Right cardiac atrium (tissue), 5 donors: ENCODE measurements at regions not wholly inside any gene's neighbourhood (a gene's known extent, or its start where the extent isn't known, plus 50 kb on each side); places are given as distances from the start of the nearest gene placed in this dataset.

ENCODE experiments used
- ATAC-seq, 2 donors: fragments of 200-7000 bp; cut with Tn5 transposase; one replicate each; pipeline versions ENCODE4 v1.8.0 to v1.9.1; 2020; ENCODE audit warnings: moderate library complexity in 2 of 2, mild to moderate bottlenecking in 1 of 2
- DNase-seq, 3 donors: peaks; one replicate each; pipeline ENCODE4 v3.0.0-alpha.2; 2020
- H3K27ac ChIP-seq: one replicate; pipeline ENCODE4 v1.5.1; 2013; ENCODE audit warnings: mild to moderate bottlenecking, low read length, control low read depth, moderate library complexity
- H3K27me3 ChIP-seq: one replicate; pipeline ENCODE4 v1.6.1; 2013; ENCODE audit not compliant: control insufficient read depth, insufficient read depth
- H3K4me1 ChIP-seq: one replicate; pipeline ENCODE4 v1.6.1; 2013; ENCODE audit warnings: low read length; ENCODE audit not compliant: control insufficient read depth, insufficient read depth
- H3K4me3 ChIP-seq: one replicate; pipeline ENCODE4 v1.5.1; 2013; ENCODE audit warnings: low read length, control low read depth
- H3K9me3 ChIP-seq: one replicate; pipeline ENCODE4 v1.6.1; 2013; ENCODE audit warnings: low read length; ENCODE audit not compliant: control insufficient read depth
- WGBS: extraction: QIAGEN DNeasy Blood & Tissue Kit; methylation state at CpG from one replicate; pipeline ENCODE4 v1.1.7; 2013; 5-methylcytosine and 5-hydroxymethylcytosine counted together
- intact Hi-C, 4 donors: fragments of 100-400 bp; cut with DNase I; formaldehyde crosslinking; loops; one replicate each; pipeline versions ENCODE4 v1.11.0 to v1.14.0; 2022 to 2023
- donor health status: healthy with polysubstance abuse.
- donor health status: DM: no; HTN: yes; CAD: no.
- donor health status: DM: no; HTN: no; CAD: no.
- donor health status: DM: no; HTN: yes; CAD: no; lungs with severe emphysema.
- donor health status: DM: yes; HTN: yes; CAD: no.

DNA sequence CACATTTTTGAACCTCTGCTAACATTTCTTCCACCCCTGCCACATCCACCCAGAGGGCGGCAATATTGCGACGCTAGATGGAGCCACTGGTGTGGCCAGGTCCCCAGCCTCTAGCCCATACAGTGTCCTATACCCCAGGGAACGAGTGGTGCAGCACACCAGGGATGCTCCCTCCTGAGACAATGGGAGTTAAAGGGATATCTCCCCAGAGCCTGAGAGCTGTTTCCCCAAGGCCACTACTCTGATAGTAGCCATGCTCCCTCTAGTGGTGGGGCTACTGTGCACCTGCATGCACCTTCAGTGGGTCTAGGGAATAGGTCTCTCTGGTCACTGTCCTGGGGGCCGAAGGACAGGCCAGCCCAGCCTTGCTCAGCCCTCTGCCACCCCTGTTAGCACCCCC, 336.4 kb upstream of the FSHR start:
- intact Hi-C loops: no loop called here
- Histone ChIP-seq H3K27ac (no peak overlapping the region), H3K4me3 (no peak overlapping the region), H3K27me3 (no peaks in the 10 kb centered on the region), H3K4me1 (no peaks in the 10 kb centered on the region), H3K9me3 (no peaks in the 10 kb centered on the region)
- WGBS: 54% methylated on average over 5 of the region's 5 CpGs
- ATAC-seq (peak in 1 of 2 donors; percentile 13), DNase-seq (peak; percentile 12 to 40 (median 29))

GRCh38 chr2:49487139-49487538, 332.8 kb upstream of the FSHR start:
- Histone ChIP-seq H3K4me1 (no peaks in the 10 kb centered on the region), H3K9me3 (no peaks in the 10 kb centered on the region), H3K27me3 (no peaks in the 10 kb centered on the region), H3K27ac (no peak overlapping the region), H3K4me3 (no peak overlapping the region)
- no peak for DNase-seq
- 77% methylated on average over 1 of the region's 1 CpG for WGBS
- no peak for ATAC-seq
- intact Hi-C loops: no loop called here

DNA sequence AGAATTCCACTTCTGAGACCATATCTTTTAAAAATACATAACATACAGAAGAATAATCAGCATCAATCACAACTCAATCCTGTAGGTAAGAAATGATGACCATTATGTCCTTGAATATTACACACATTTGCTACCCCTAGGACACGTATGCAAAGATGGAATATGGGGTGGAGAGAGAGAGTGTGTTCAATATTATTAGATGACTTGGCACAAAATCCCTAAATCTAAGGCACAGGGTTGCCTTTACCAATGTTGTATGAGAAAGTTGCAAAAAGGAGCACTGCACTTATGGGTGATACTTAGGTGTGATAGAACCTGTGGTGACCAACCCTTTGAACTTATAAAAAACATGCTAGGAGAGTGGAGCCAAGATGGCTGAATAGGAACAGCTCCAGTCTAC, 326.2 kb upstream of the FSHR start:
- ATAC-seq: no peak

GRCh38 chr2:49465157-49465831, 311.0 kb upstream of the FSHR start:
- Histone ChIP-seq H3K27me3 (no peaks in the 10 kb centered on the region), H3K27ac (no peak overlapping the region), H3K4me1 (no peaks in the 10 kb centered on the region), H3K4me3 (no peak overlapping the region), H3K9me3 (no peaks in the 10 kb centered on the region)
- 92% methylated on average over 1 of the region's 1 CpG for WGBS
- intact Hi-C loops: no loop called here
- DNase-seq: no peak
- ATAC-seq: no peak

More for the DNA sequence above, 326.2 kb upstream of the FSHR start:
- no peak overlapping the region for H3K4me3 ChIP-seq
- no peaks in the 10 kb centered on the region for H3K27me3 ChIP-seq
- no peak for DNase-seq
- WGBS: 61% methylated on average over 1 of the region's 1 CpG
- intact Hi-C loops: no loop called here
- H3K27ac ChIP-seq: no peak overlapping the region
- no peaks in the 10 kb centered on the region for H3K9me3 ChIP-seq
- H3K4me1 ChIP-seq: no peaks in the 10 kb centered on the region

GRCh38 chr2:49459314-49459993, 305.1 kb upstream of the FSHR start:
- Histone ChIP-seq H3K27me3 (no peaks in the 10 kb centered on the region), H3K4me3 (no peak overlapping the region), H3K27ac (no peak overlapping the region), H3K9me3 (no peaks in the 10 kb centered on the region), H3K4me1 (no peaks in the 10 kb centered on the region)
- intact Hi-C loops: no loop called here
- 71% methylated on average over 3 of the region's 3 CpGs for WGBS
- DNase-seq (no peak), ATAC-seq (no peak)

DNA sequence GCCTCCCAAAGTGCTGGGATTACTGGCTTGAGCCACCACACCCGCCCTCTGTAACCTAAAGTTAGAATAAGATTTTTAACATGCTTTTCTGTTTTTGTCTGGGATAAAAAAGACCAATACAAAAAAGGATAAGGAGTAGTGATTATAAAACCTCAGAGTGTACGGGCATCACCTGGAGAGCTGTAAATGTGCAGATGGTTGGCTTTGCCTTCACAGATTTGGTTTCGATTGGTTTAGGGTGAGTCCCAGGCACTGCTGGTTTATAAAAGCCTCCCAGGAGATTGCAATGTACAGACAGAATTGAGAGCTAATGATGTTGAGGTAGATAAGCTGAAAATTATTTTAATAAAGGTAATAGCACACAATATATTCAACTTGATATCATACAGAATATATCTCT, 289.7 kb upstream of the FSHR start:
- WGBS: 74% methylated on average over 3 of the region's 3 CpGs
- intact Hi-C loops: no loop called here

GRCh38 chr2:49426996-49427395, 272.7 kb upstream of the FSHR start:
- Histone ChIP-seq H3K4me1 (no peaks in the 10 kb centered on the region), H3K9me3 (no peaks in the 10 kb centered on the region), H3K27ac (no peak overlapping the region), H3K4me3 (no peak overlapping the region), H3K27me3 (no peaks in the 10 kb centered on the region)
- ATAC-seq (no peak), DNase-seq (no peak)
- 88% methylated on average over 4 of the region's 4 CpGs for WGBS
- intact Hi-C loops: no loop called here

More for the DNA sequence above, 289.7 kb upstream of the FSHR start:
- ATAC-seq (no peak), DNase-seq (no peak)
- Histone ChIP-seq H3K9me3 (no peaks in the 10 kb centered on the region), H3K4me3 (no peak overlapping the region), H3K27ac (no peak overlapping the region), H3K27me3 (no peaks in the 10 kb centered on the region), H3K4me1 (no peaks in the 10 kb centered on the region)

GRCh38 chr2:49416252-49416651, 261.9 kb upstream of the FSHR start:
- Histone ChIP-seq H3K27me3 (no peaks in the 10 kb centered on the region), H3K4me3 (no peak overlapping the region), H3K9me3 (no peaks in the 10 kb centered on the region), H3K4me1 (no peaks in the 10 kb centered on the region), H3K27ac (no peak overlapping the region)
- ATAC-seq (no peak), DNase-seq (no peak)
- intact Hi-C loops: no loop called here

DNA sequence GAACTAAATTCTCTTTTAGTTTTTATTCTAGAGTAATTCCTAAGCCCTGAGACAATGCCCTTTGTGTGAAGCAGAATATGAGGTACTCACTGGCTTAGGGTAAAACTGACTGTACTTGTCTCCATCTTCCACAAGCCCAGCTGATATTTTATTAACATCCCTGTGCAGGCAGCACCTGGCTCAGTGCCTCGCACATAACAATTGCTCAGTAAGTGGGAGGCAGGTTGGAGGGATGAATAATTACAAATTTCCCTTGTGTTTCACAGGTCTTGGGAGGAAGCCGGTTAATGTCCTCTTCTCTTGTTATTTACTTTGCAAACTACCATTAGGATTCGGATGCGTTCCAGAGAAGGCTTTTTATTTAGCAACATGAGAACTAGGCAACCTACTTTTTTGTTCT, 249.8 kb upstream of the FSHR start:
- intact Hi-C loops: no loop called here
- Histone ChIP-seq H3K27ac (no peak overlapping the region), H3K4me1 (no peaks in the 10 kb centered on the region), H3K4me3 (no peak overlapping the region), H3K27me3 (no peaks in the 10 kb centered on the region), H3K9me3 (peaks cover 2% of the 10 kb centered on the region)
- DNase-seq (no peak), ATAC-seq (no peak)
- 66% methylated on average over 4 of the region's 4 CpGs for WGBS

- ATAC-seq (no peak), DNase-seq (no peak)
- 71% methylated on average over 2 of the region's 2 CpGs for WGBS
- H3K27ac ChIP-seq: no peak overlapping the region
- H3K27me3 ChIP-seq: no peaks in the 10 kb centered on the region
- intact Hi-C loops: no loop called here
- no peak overlapping the region for H3K4me3 ChIP-seq
- H3K4me1 ChIP-seq: no peaks in the 10 kb centered on the region
- peaks cover under 1% of the 10 kb centered on the region for H3K9me3 ChIP-seq
Observed at GRCh38 chr2:49403637-49404036, 249.3 kb upstream of the FSHR start.

DNA sequence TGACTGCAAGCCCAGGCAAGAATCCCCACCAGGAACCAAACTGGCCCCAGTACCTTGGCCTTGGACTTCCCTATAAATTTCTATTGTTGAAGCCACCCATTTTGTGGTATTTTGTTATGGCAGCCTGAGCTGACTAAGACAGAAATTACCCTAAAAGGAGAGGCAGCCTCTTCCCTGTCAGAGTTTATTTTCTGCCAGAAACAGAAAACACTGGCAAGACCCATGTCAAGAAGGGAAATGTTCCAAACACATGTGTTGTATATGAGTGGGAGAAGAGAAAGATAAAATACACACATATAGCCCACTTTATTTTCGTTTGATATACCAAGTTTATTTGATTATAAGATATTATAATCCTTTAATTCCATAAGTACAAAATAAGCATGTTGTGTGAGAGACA, 225.1 kb upstream of the FSHR start:
- Histone ChIP-seq H3K27me3 (no peaks in the 10 kb centered on the region), H3K4me3 (no peak overlapping the region), H3K9me3 (no peaks in the 10 kb centered on the region), H3K27ac (no peak overlapping the region), H3K4me1 (no peaks in the 10 kb centered on the region)
- intact Hi-C loops: no loop called here
- 31% methylated on average over 1 of the region's 1 CpG for WGBS
- ATAC-seq (no peak), DNase-seq (no peak)
